ENCODE measurements at regions not wholly inside any gene's neighbourhood (a gene's known extent, or its start where the extent isn't known, plus 50 kb on each side); places are given as distances from the start of the nearest gene placed in this dataset.
A peak's percentile ranks its signal among the peaks of the same experiment; 100 is the strongest.

DNA sequence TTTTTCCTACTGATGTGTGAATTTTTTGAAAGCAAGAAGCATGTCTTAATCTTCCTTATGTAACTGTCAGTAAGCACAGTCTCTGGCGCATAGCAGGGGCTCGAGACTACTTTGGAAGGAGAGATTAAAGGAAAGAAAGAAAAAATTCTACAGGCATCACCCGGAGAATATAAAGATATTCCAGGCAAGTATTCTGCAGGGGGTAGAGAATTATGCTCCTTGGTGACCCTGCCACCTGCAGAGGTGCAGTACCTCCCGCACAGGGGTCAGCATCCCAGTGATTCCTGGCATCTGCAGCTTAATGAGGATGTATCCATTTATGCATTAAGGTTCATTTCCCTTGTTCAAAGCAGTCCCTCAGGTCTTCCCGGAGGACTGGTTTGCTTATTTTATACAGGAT lies 87.6 kb upstream of the WLS start:
- no peak for DNase-seq (ENCODE audit: low spot score)
- Histone ChIP-seq H3K27ac (no peak overlapping the region), H3K4me1 (replicated peaks) (no peaks in the 10 kb centered on the region), H3K36me3 (no peaks in the 10 kb centered on the region), H3K27me3 (replicated peaks; ENCODE audit: insufficient read depth) (no peaks in the 10 kb centered on the region), H3K4me3 (no peak overlapping the region), H3K9me3 (no peaks in the 10 kb centered on the region)
- 76% methylated on average over 5 of the region's 5 CpGs for WGBS
- intact Hi-C loops (cut with DNase I), result loop anchor here (5.0 kb wide), 2 partner anchors 88 to 203 kb away; partner anchors contain the start of gene WLS
- TF ChIP-seq POLR2AphosphoS5 (IDR thresholded peaks at IDR 0.05) (no peak), POLR2A (IDR thresholded peaks at IDR 0.05) (no peak)
- TF ChIP-seq, protein P1, sequence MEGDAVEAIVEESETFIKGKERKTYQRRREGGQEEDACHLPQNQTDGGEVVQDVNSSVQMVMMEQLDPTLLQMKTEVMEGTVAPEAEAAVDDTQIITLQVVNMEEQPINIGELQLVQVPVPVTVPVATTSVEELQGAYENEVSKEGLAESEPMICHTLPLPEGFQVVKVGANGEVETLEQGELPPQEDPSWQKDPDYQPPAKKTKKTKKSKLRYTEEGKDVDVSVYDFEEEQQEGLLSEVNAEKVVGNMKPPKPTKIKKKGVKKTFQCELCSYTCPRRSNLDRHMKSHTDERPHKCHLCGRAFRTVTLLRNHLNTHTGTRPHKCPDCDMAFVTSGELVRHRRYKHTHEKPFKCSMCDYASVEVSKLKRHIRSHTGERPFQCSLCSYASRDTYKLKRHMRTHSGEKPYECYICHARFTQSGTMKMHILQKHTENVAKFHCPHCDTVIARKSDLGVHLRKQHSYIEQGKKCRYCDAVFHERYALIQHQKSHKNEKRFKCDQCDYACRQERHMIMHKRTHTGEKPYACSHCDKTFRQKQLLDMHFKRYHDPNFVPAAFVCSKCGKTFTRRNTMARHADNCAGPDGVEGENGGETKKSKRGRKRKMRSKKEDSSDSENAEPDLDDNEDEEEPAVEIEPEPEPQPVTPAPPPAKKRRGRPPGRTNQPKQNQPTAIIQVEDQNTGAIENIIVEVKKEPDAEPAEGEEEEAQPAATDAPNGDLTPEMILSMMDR (IDR thresholded peaks at IDR 0.05), result no peak

DNA sequence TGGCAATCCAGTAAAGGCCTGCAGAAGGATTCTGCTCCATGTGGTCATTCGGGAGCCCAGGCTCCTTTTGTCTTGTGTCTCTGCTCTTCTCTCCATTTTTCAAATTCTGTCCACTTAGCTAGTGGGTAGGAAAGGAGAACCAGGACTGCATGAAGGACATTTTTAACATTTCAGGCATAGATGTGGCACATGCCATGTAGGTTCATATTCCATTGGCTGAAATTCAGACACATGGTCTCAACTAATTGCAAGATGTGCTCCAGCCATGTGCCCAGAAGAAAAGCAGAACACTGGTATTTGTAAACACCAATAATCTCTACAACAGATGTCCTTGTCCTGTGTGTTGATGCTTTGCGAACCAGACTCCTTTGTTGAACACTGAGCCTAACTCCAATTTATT lies 85.2 kb upstream of the WLS start:
- Histone ChIP-seq H3K27ac (no peak overlapping the region), H3K4me1 (replicated peaks) (no peaks in the 10 kb centered on the region)

DNA sequence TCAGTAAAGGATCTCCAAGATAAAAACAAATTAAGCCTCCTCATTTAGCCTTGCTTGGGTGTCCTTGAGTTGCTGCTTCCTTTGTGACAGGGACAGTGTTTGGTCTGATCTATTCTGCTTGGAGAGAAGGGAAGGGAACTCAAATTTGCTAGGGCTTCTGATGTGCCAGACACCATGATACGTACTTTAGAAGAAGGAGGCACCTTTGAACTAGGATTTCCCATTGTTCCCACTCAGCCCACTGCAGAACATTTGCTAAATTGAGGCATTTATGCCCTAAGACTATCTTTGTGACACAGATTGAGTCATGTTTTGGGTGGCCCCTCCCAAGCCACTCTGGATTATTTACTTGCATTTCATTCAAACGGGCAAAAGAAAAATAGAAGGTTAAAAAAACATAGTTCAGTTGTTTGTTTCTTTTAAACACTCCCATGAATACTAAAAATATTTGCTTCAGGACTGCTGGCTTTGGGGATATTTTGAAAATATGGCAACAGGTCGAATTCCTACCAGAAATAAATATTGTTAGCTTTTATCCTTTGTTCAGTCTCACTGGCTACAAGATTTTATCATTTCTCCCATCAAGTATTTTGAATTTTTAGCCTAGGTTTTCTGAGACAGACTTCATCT lies 81.9 kb upstream of the WLS start:
- Histone ChIP-seq H3K9me3 (no peaks in the 10 kb centered on the region), H3K36me3 (no peaks in the 10 kb centered on the region), H3K27ac (no peak overlapping the region), H3K27me3 (replicated peaks; ENCODE audit: insufficient read depth) (no peaks in the 10 kb centered on the region), H3K4me3 (no peak overlapping the region), H3K4me1 (replicated peaks) (no peaks in the 10 kb centered on the region)
- intact Hi-C loops (cut with DNase I), result no loop called here
- WGBS, result 33% methylated on average over 3 of the region's 3 CpGs
- no peak for TF ChIP-seq POLR2AphosphoS5 (IDR thresholded peaks at IDR 0.05)
- TF ChIP-seq POLR2A (IDR thresholded peaks at IDR 0.05), result no peak
- TF ChIP-seq, protein P1 (IDR thresholded peaks at IDR 0.05), result no peak
- DNase-seq (ENCODE audit: low spot score), result no peak

More for the DNA sequence above, 85.2 kb upstream of the WLS start:
- Histone ChIP-seq H3K9me3 (no peaks in the 10 kb centered on the region), H3K4me3 (no peak overlapping the region), H3K36me3 (no peaks in the 10 kb centered on the region), H3K27me3 (replicated peaks; ENCODE audit: insufficient read depth) (no peaks in the 10 kb centered on the region)
- intact Hi-C loops (cut with DNase I), result no loop called here
- 88% methylated on average over 2 of the region's 2 CpGs for WGBS
- DNase-seq (ENCODE audit: low spot score), result no peak
- TF ChIP-seq POLR2A (IDR thresholded peaks at IDR 0.05), result no peak

DNA sequence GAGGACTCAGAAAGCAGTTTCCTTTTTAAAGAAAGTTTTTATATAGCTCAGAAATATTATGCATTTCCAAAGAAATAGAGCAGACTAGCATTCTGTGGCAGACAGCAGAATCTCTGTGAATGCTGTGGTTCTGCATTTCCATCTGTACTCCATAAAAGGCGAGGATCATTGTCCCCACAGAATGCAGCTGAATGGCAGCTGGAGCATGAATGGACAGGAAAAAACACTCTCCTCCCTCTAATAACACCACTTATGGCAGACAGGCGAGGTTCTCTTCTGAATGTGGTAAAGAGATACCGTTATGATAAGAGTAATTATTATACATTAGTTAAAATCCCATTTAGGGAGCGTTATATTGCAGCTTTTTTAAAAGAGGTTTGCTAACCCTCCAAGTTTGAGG lies 81.4 kb upstream of the WLS start:
- DNase-seq (ENCODE audit: low spot score), result no peak
- H3K36me3 ChIP-seq, result no peaks in the 10 kb centered on the region
- TF ChIP-seq, protein P1 (IDR thresholded peaks at IDR 0.05), result no peak
- no peak for TF ChIP-seq POLR2A (IDR thresholded peaks at IDR 0.05)
- TF ChIP-seq POLR2AphosphoS5 (IDR thresholded peaks at IDR 0.05), result no peak

DNA sequence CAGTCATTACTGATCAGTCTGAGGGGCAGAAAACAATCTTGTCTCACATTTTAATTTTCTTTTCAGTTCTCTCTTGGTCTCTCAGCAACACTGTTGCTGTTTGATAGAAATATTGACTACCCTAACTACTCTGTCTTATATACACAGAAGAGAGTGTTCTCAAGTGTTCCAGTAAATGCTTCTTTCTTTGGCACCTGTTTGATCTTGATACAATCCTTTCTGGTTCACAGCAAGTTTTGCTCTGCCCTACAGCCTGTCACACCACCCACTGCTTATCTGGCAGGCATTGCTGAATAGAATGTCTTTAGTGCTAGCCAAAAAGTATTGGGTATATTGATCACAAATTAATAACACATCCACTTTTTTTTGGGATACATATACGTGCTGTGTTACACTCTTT lies 75.7 kb upstream of the WLS start:
- TF ChIP-seq, protein P1 (IDR thresholded peaks at IDR 0.05), result no peak
- peak; percentile 65 for TF ChIP-seq POLR2AphosphoS5 (IDR thresholded peaks at IDR 0.05)
- TF ChIP-seq POLR2A (IDR thresholded peaks at IDR 0.05), result no peak
- Histone ChIP-seq H3K27ac (peak overlapping the region; percentile 23 to 42), H3K27me3 (replicated peaks; ENCODE audit: insufficient read depth) (no peaks in the 10 kb centered on the region), H3K9me3 (no peaks in the 10 kb centered on the region), H3K4me3 (no peak overlapping the region), H3K4me1 (replicated peaks) (no peaks in the 10 kb centered on the region), H3K36me3 (no peaks in the 10 kb centered on the region)
- intact Hi-C loops (cut with DNase I), result no loop called here
- peak; percentile 57 for DNase-seq (ENCODE audit: low spot score)
- 26% methylated on average over 1 of the region's 1 CpG for WGBS

More for the DNA sequence above, 81.4 kb upstream of the WLS start:
- Histone ChIP-seq H3K4me1 (replicated peaks) (no peaks in the 10 kb centered on the region), H3K9me3 (no peaks in the 10 kb centered on the region), H3K4me3 (no peak overlapping the region), H3K27me3 (replicated peaks; ENCODE audit: insufficient read depth) (no peaks in the 10 kb centered on the region), H3K27ac (no peak overlapping the region)
- intact Hi-C loops (cut with DNase I), result no loop called here
- 24% methylated on average over 4 of the region's 4 CpGs for WGBS

Data from prostate gland (tissue), 2 donors.